PC-9 (cell line): ENCODE measurements at regions not wholly inside any gene's neighbourhood (a gene's known extent, or its start where the extent isn't known, plus 50 kb on each side); places are given as distances from the start of the nearest gene placed in this dataset.

Source experiments
- BruUV-seq: library from RNA; stranded (reverse); fragments of 400-500 nt; replicated peaks from 2 replicates; lab custom pipeline; 2021; lab: Mats Ljungman, UMichigan
- CTCF ChIA-PET: fragments of 300-600 bp; sonication (Branson Sonifier 250); formaldehyde crosslinking; loops from one replicate; lab custom pipeline; 2022; ENCODE audit warnings: antibody characterized with exemption; lab: Charles Lee
- POLR2A ChIA-PET: fragments of 300-600 bp; sonication (Branson Sonifier 250); formaldehyde crosslinking; loops from one replicate; lab custom pipeline; 2022; ENCODE audit warnings: antibody characterized with exemption; ENCODE audit not compliant: unreplicated experiment; lab: Charles Lee
- DNase-seq, 2 experiments: peaks; one replicate each; pipeline versions ENCODE4 v3.0.0 to v3.0.0-alpha.2; 2015 to 2022; ENCODE audit warnings: mixed read lengths in 1 of 2
- H2AFZ ChIP-seq: fragments of 200-600 bp; sonication (generic); 2 replicates; pipeline ENCODE4 v1.8.1; 2017; ENCODE audit warnings: antibody characterized with exemption
- H3F3A ChIP-seq: fragments of 200-600 bp; sonication (generic); 2 replicates; pipeline ENCODE4 v1.8.1; 2017; ENCODE audit warnings: antibody characterized with exemption, mild to moderate bottlenecking, low read depth; ENCODE audit not compliant: insufficient read depth
- H3K27ac ChIP-seq: fragments of 200-600 bp; sonication (generic); 2 replicates; pipeline ENCODE4 v1.6.1; 2016; ENCODE audit warnings: mixed run types
- H3K27me3 ChIP-seq: fragments of 200-600 bp; sonication (generic); 2 replicates; pipeline ENCODE4 v1.6.1; 2016; ENCODE audit warnings: low read depth, mixed run types; ENCODE audit not compliant: insufficient read depth
- H3K36me3 ChIP-seq: fragments of 200-600 bp; sonication (generic); 2 replicates; pipeline ENCODE4 v1.6.1; 2016; ENCODE audit warnings: low read depth, mixed run types
- H3K4me1 ChIP-seq: fragments of 200-600 bp; sonication (generic); replicated peaks from 2 replicates; pipeline ENCODE4 v1.6.1; 2016; ENCODE audit warnings: mixed run types; ENCODE audit not compliant: insufficient read depth
- H3K4me2 ChIP-seq: fragments of 200-600 bp; sonication (generic); 2 replicates; pipeline ENCODE4 v1.6.1; 2017; ENCODE audit warnings: mixed run types
- H3K4me3 ChIP-seq: fragments of 200-600 bp; sonication (generic); 2 replicates; pipeline ENCODE4 v1.6.1; 2016; ENCODE audit warnings: mixed run types
- H3K79me2 ChIP-seq: fragments of 200-600 bp; sonication (generic); 2 replicates; pipeline ENCODE4 v1.6.1; 2017; ENCODE audit warnings: low read depth, mixed run types
- H3K9me2 ChIP-seq: fragments of 200-600 bp; sonication (generic); 2 replicates; pipeline ENCODE4 v1.8.1; 2017; ENCODE audit warnings: mild to moderate bottlenecking; ENCODE audit not compliant: insufficient read depth
- H3K9me3 ChIP-seq: fragments of 200-600 bp; sonication (generic); 2 replicates; pipeline ENCODE4 v1.8.1; 2016; ENCODE audit warnings: low read depth; ENCODE audit not compliant: insufficient read depth
- H4K20me1 ChIP-seq: fragments of 200-600 bp; sonication (generic); 2 replicates; pipeline ENCODE4 v1.8.1; 2017; ENCODE audit not compliant: insufficient read depth
- EZH2 ChIP-seq: fragments of 200-600 bp; sonication (generic); IDR thresholded peaks from 2 replicates; pipeline ENCODE4 v1.8.0; 2017; ENCODE audit warnings: antibody characterized with exemption, low read depth
- intact Hi-C: fragments of 100-400 bp; cut with micrococcal nuclease; formaldehyde crosslinking; loops from one replicate; pipeline ENCODE4 v1.10.0; 2022; ENCODE audit not compliant: unreplicated experiment
- TF ChIP-seq, protein P1 (sequence below): fragments of 200-600 bp; sonication (generic); conservative IDR thresholded peaks from 2 replicates; pipeline ENCODE4 v1.6.1; 2017; ENCODE audit warnings: mixed run types, antibody characterized with exemption, mild to moderate bottlenecking, moderate library complexity

GRCh38 chr2:133651861-133652260 is 83.6 kb upstream of the NCKAP5 start:
- Histone ChIP-seq H4K20me1 (no peaks in the 10 kb centered on the region), H3K4me2 (no peak overlapping the region), H3K79me2 (no peaks in the 10 kb centered on the region), H3K9me3 (no peaks in the 10 kb centered on the region), H3F3A (no peaks in the 10 kb centered on the region), H3K9me2 (no peaks in the 10 kb centered on the region), H3K4me3 (no peak overlapping the region), H3K27ac (no peak overlapping the region), H3K4me1 (no peaks in the 10 kb centered on the region), H3K27me3 (peaks cover 11% of the 10 kb centered on the region; the same call in 1 of the 2 replicates), H2AFZ (no peak overlapping the region), H3K36me3 (no peaks in the 10 kb centered on the region)
- CTCF ChIA-PET, result no interaction called here
- no peak for TF ChIP-seq EZH2
- TF ChIP-seq, protein P1, sequence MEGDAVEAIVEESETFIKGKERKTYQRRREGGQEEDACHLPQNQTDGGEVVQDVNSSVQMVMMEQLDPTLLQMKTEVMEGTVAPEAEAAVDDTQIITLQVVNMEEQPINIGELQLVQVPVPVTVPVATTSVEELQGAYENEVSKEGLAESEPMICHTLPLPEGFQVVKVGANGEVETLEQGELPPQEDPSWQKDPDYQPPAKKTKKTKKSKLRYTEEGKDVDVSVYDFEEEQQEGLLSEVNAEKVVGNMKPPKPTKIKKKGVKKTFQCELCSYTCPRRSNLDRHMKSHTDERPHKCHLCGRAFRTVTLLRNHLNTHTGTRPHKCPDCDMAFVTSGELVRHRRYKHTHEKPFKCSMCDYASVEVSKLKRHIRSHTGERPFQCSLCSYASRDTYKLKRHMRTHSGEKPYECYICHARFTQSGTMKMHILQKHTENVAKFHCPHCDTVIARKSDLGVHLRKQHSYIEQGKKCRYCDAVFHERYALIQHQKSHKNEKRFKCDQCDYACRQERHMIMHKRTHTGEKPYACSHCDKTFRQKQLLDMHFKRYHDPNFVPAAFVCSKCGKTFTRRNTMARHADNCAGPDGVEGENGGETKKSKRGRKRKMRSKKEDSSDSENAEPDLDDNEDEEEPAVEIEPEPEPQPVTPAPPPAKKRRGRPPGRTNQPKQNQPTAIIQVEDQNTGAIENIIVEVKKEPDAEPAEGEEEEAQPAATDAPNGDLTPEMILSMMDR, result no peak
- BruUV-seq, result no TSS peak
- no peak for DNase-seq
- POLR2A ChIA-PET, result no interaction called here
- intact Hi-C loops, result no loop called here

DNA sequence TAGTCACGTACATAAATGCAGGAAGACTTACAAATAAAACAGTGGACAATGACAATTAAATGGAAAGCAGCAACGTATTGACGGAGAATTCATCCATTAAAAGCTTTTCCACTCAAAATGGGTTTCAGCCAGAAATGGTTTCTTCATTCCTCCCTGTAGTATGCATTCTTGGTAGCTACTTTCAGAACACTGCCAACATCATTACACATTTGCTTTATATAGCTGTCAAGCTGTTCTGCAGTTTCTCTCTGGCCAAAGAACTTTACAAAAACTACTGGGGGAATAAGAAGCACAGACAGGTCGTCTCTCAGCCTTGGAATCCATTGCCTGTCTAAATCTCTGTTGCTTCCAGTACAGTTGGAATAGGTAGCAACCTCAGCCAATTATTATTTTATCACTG is 84.1 kb upstream of the NCKAP5 start:
- Histone ChIP-seq H3K9me2 (no peaks in the 10 kb centered on the region), H3K27ac (no peak overlapping the region), H3K9me3 (no peaks in the 10 kb centered on the region), H3K4me2 (no peak overlapping the region), H3F3A (no peaks in the 10 kb centered on the region), H3K4me1 (no peaks in the 10 kb centered on the region), H3K27me3 (peaks cover 16% of the 10 kb centered on the region; the same call in 1 of the 2 replicates), H3K79me2 (no peaks in the 10 kb centered on the region), H3K36me3 (no peaks in the 10 kb centered on the region), H2AFZ (no peak overlapping the region), H4K20me1 (no peaks in the 10 kb centered on the region), H3K4me3 (no peak overlapping the region)
- TF ChIP-seq, protein P1, result no peak
- TF ChIP-seq EZH2, result no peak
- no peak for DNase-seq
- intact Hi-C loops, result no loop called here
- no TSS peak for BruUV-seq
- POLR2A ChIA-PET, result no interaction called here
- CTCF ChIA-PET, result no interaction called here

GRCh38 chr2:133653056-133653455 is 84.8 kb upstream of the NCKAP5 start:
- Histone ChIP-seq H2AFZ (no peak overlapping the region), H3K4me2 (no peak overlapping the region), H4K20me1 (no peaks in the 10 kb centered on the region), H3K4me1 (no peaks in the 10 kb centered on the region), H3K4me3 (no peak overlapping the region), H3K9me2 (no peaks in the 10 kb centered on the region), H3K36me3 (no peaks in the 10 kb centered on the region), H3K27me3 (peaks cover 20% of the 10 kb centered on the region; the same call in 1 of the 2 replicates), H3K79me2 (no peaks in the 10 kb centered on the region), H3K27ac (no peak overlapping the region), H3K9me3 (no peaks in the 10 kb centered on the region), H3F3A (no peaks in the 10 kb centered on the region)
- no peak for DNase-seq
- no TSS peak for BruUV-seq
- ChIA-PET CTCF (no interaction called here), POLR2A (no interaction called here)
- no peak for TF ChIP-seq EZH2
- TF ChIP-seq, protein P1, result no peak
- intact Hi-C loops, result no loop called here
